H1 (cell line): ENCODE measurements at regions not wholly inside any gene's neighbourhood (a gene's known extent, or its start where the extent isn't known, plus 50 kb on each side); places are given as distances from the start of the nearest gene placed in this dataset.

Experiments used
- CTCF ChIP-seq, 3 experiments: IDR thresholded peaks; 1 replicate in 2 of 3; 2 replicates in 1 of 3; pipeline versions ENCODE4 v1.5.1 to v1.6.1; 2011; ENCODE audit warnings: low read length in 3 of 3, mild to moderate bottlenecking in 3 of 3, inconsistent platforms in 2 of 3, low read depth in 1 of 3, moderate library complexity in 1 of 3; ENCODE audit not compliant: insufficient read depth in 1 of 3; ENCODE audit errors: control extremely low read depth in 1 of 3
- EGR1 ChIP-seq: IDR thresholded peaks from 2 replicates; pipeline ENCODE4 v1.6.1; 2011; ENCODE audit warnings: low read depth, low read length, borderline replicate concordance
- EP300 ChIP-seq, 2 experiments: IDR thresholded peaks; 1 replicate in 1 of 2; 2 replicates in 1 of 2; pipeline ENCODE4 v1.6.1; 2011 to 2012; ENCODE audit warnings: low read depth in 2 of 2, low read length in 2 of 2, mild to moderate bottlenecking in 2 of 2, borderline replicate concordance in 1 of 2, inconsistent platforms in 1 of 2, moderate library complexity in 1 of 2
- EZH2 ChIP-seq: fragments of 200-600 bp; sonication (generic); IDR thresholded peaks from 2 replicates; pipeline ENCODE4 v1.7.1; 2012; ENCODE audit warnings: low read depth, mild to moderate bottlenecking, moderate library complexity, low read length, inconsistent platforms; ENCODE audit not compliant: severe bottlenecking
- JUND ChIP-seq: IDR thresholded peaks from 2 replicates; pipeline ENCODE4 v1.6.1; 2011; ENCODE audit warnings: mild to moderate bottlenecking, improper control_type of control experiment, low read length
- MAFK ChIP-seq: IDR thresholded peaks from 2 replicates; pipeline ENCODE4 v1.6.1; 2012; ENCODE audit warnings: low read depth, mild to moderate bottlenecking, improper control_type of control experiment, low read length
- MAX ChIP-seq: IDR thresholded peaks from 2 replicates; pipeline ENCODE4 v1.6.1; 2012; ENCODE audit warnings: inconsistent platforms
- POLR2A ChIP-seq, 2 experiments: IDR thresholded peaks; 1 replicate in 1 of 2; 2 replicates in 1 of 2; pipeline ENCODE4 v1.6.1; 2011; ENCODE audit warnings: low read depth in 2 of 2, low read length in 2 of 2, mild to moderate bottlenecking in 2 of 2; ENCODE audit errors: control extremely low read depth in 1 of 2
- POLR2AphosphoS5 ChIP-seq: IDR thresholded peaks from 2 replicates; pipeline ENCODE4 v1.6.1; 2011; ENCODE audit warnings: low read depth, low read length
- RNF2 ChIP-seq: fragments of 200-900, 300-1000 bp; sonication (generic); IDR thresholded peaks from 2 replicates; pipeline ENCODE4 v1.7.1; 2016; ENCODE audit warnings: borderline replicate concordance, low read depth, mild to moderate bottlenecking, antibody characterized with exemption, low read length; ENCODE audit not compliant: poor library complexity, severe bottlenecking; ENCODE audit errors: missing control alignments
- SIN3A ChIP-seq, 2 experiments: IDR thresholded peaks in 1 of 2; conservative IDR thresholded peaks in 1 of 2; 2 replicates each; pipeline ENCODE4 v1.6.1; 2011 to 2012; ENCODE audit warnings: low read length in 2 of 2, improper control_type of control experiment in 1 of 2, low read depth in 1 of 2, mild to moderate bottlenecking in 1 of 2
- TEAD4 ChIP-seq: IDR thresholded peaks from 2 replicates; pipeline ENCODE4 v1.6.1; 2012; ENCODE audit warnings: low read depth, low read length, inconsistent platforms, mixed read lengths
- YY1 ChIP-seq: IDR thresholded peaks from 2 replicates; pipeline ENCODE4 v1.6.1; 2011; ENCODE audit warnings: low read depth, mild to moderate bottlenecking, low read length
- ZNF274 ChIP-seq: IDR thresholded peaks from 2 replicates; pipeline ENCODE4 v1.7.0; 2012; ENCODE audit warnings: low read length, borderline replicate concordance; ENCODE audit errors: extremely low read depth

DNA sequence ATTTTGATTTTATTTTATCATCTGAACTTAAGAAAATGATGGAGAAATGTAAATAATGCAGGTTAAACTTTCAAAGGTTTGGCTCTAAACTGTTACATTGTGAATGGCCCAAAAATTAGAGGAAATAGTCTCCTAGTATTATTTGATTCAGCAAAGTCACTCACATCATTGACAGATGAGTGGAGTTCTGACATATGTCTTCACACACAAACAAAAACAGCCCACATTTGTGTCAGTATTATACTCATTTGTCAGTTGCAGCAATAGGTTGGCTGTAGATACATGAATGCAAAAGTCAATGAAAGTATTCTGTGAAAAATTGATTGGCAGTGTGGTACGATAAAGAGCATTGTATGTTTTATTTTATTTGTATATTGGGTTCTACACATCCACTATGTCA, 108.8 kb upstream of the BMPER start:
- TF ChIP-seq CTCF (IDR thresholded peaks at IDR 0.05; ENCODE audit: control extremely low read depth in 1 of 3, insufficient read depth in 1 of 3, low read depth in 1 of 3, low read length in 3 of 3) (no peak), EGR1 (no peak), EP300 (IDR thresholded peaks at IDR 0.05; ENCODE audit: borderline replicate concordance in 1 of 2, low read depth in 2 of 2, low read length in 2 of 2) (no peak), EZH2 (no peak), MAFK (no peak), YY1 (no peak), JUND (no peak), MAX (no peak), POLR2A (IDR thresholded peaks at IDR 0.05; ENCODE audit: control extremely low read depth in 1 of 2, low read depth in 2 of 2, low read length in 2 of 2) (no peak), ZNF274 (no peak), TEAD4 (no peak), SIN3A (conservative IDR thresholded peaks at IDR 0.05 in 1 of 2, IDR thresholded peaks at IDR 0.05 in 1 of 2; ENCODE audit: low read depth in 1 of 2, low read length in 2 of 2) (no peak), RNF2 (no peak), POLR2AphosphoS5 (no peak)
